HCT116 (cell line): ENCODE measurements at regions not wholly inside any gene's neighbourhood (a gene's known extent, or its start where the extent isn't known, plus 50 kb on each side); places are given as distances from the start of the nearest gene placed in this dataset.

Experiments
- ATAC-seq: fragments of 200-7000 bp; cut with Tn5 transposase; 2 replicates; pipeline ENCODE4 v1.9.1; 2020; ENCODE audit warnings: mild to moderate bottlenecking, moderate library complexity
- BruUV-seq: library from RNA; stranded (reverse); fragments of 400-500 nt; replicated peaks from 2 replicates; lab custom pipeline; 2021; lab: Mats Ljungman, UMichigan
- CTCF ChIA-PET: fragments of 300-600 bp; sonication (Branson Sonifier 250); formaldehyde crosslinking; loops from one replicate; lab custom pipeline; 2021; ENCODE audit warnings: antibody characterized with exemption; lab: Charles Lee
- POLR2A ChIA-PET: fragments of 300-600, 350-600 bp; sonication (Branson Sonifier 250); formaldehyde crosslinking; loops from one replicate; lab custom pipeline; 2021; ENCODE audit warnings: antibody characterized with exemption; lab: Charles Lee
- RAD21 ChIA-PET, 2 experiments: fragments of 300-600 bp; sonication (Branson Sonifier 250); formaldehyde crosslinking; loops; one replicate each; lab custom pipeline; 2023; ENCODE audit warnings: low total read pairs in 2 of 2; ENCODE audit not compliant: uncharacterized antibody in 2 of 2, unreplicated experiment in 2 of 2, low non-redundant PET in 1 of 2; lab: Charles Lee
- DNase-seq: peaks from one replicate; pipeline ENCODE4 v3.0.0-alpha.2; 2010; ENCODE audit warnings: low read depth, low spot score
- H2AFZ ChIP-seq: fragments of 200-600 bp; shearing (Covaris generic), sonication (generic); 2 replicates; pipeline ENCODE4 v1.6.1; 2017; ENCODE audit warnings: low read depth, mixed run types, mixed read lengths, antibody characterized with exemption, low read length; ENCODE audit not compliant: poor library complexity, severe bottlenecking
- H3K27ac ChIP-seq: 2 replicates; pipeline ENCODE4 v1.5.1; 2012; ENCODE audit warnings: low read depth, low read length
- H3K27me3 ChIP-seq: fragments of 200-600 bp; sonication (generic); 2 replicates; pipeline ENCODE4 v1.6.1; 2016; ENCODE audit warnings: mixed run types, low read length, mixed read lengths; ENCODE audit not compliant: insufficient read depth
- H3K36me3 ChIP-seq, 2 experiments: fragments of 200-500 bp in 1 of 2; fragments of 200-600 bp in 1 of 2; sonication (Bioruptor generic) in 1 of 2; sonication (generic) in 1 of 2; 2 replicates each; pipeline versions ENCODE4 v1.5.1 to v1.6.1; 2014 to 2016; ENCODE audit warnings: low read length in 2 of 2, inconsistent platforms in 1 of 2, mixed read lengths in 1 of 2, mixed run types in 1 of 2; ENCODE audit not compliant: insufficient read depth in 2 of 2, control insufficient read depth in 1 of 2
- H3K4me1 ChIP-seq, 2 experiments: fragments of 200-600 bp in 1 of 2; sonication (generic) in 1 of 2; 2 replicates each; pipeline versions ENCODE4 v1.5.1 to v1.6.1; 2012 to 2017; ENCODE audit warnings: low read length in 2 of 2, inconsistent platforms in 1 of 2, mild to moderate bottlenecking in 1 of 2, mixed read lengths in 1 of 2, mixed run types in 1 of 2, moderate library complexity in 1 of 2; ENCODE audit not compliant: insufficient read depth in 2 of 2, control insufficient read depth in 1 of 2
- H3K4me2 ChIP-seq: fragments of 200-600 bp; sonication (generic); 2 replicates; pipeline ENCODE4 v1.6.1; 2017; ENCODE audit warnings: mixed run types, low read length, mixed read lengths
- H3K4me3 ChIP-seq, 2 experiments: fragments of 200-600 bp in 1 of 2; sonication (generic) in 1 of 2; replicated peaks in 1 of 2; 2 replicates each; pipeline ENCODE4 v1.5.1; 2011 to 2016; ENCODE audit warnings: low read length in 2 of 2, control low read depth in 1 of 2, low read depth in 1 of 2, mild to moderate bottlenecking in 1 of 2, mixed read lengths in 1 of 2, mixed run types in 1 of 2
- H3K79me2 ChIP-seq: fragments of 200-600 bp; sonication (generic); 2 replicates; pipeline ENCODE4 v1.6.1; 2017; ENCODE audit warnings: mild to moderate bottlenecking, mixed run types, low read length, moderate library complexity, mixed read lengths; ENCODE audit not compliant: insufficient read depth
- H3K9ac ChIP-seq: fragments of 200-600 bp; sonication (generic); 2 replicates; pipeline ENCODE4 v1.6.1; 2016; ENCODE audit warnings: low read length, mixed read lengths
- H3K9me2 ChIP-seq: fragments of 200-600 bp; sonication (generic), shearing (Covaris generic); 2 replicates; pipeline ENCODE4 v1.6.1; 2017; ENCODE audit warnings: mixed run types, mild to moderate bottlenecking, moderate library complexity; ENCODE audit not compliant: insufficient read depth
- H3K9me3 ChIP-seq, 2 experiments: fragments of 200-500 bp in 1 of 2; fragments of 200-600 bp in 1 of 2; sonication (Bioruptor generic) in 1 of 2; sonication (generic) in 1 of 2; 2 replicates each; pipeline ENCODE4 v1.6.1; 2014 to 2017; ENCODE audit warnings: low read length in 2 of 2, mixed read lengths in 2 of 2, inconsistent platforms in 1 of 2, low read depth in 1 of 2, mild to moderate bottlenecking in 1 of 2, mixed run types in 1 of 2, moderate library complexity in 1 of 2; ENCODE audit not compliant: control insufficient read depth in 1 of 2, insufficient read depth in 1 of 2
- H4K20me1 ChIP-seq: fragments of 200-600 bp; sonication (generic), shearing (Covaris generic); 2 replicates; pipeline ENCODE4 v1.6.1; 2017; ENCODE audit warnings: mixed run types, mild to moderate bottlenecking, moderate library complexity; ENCODE audit not compliant: insufficient read depth
- ATF3 ChIP-seq: IDR thresholded peaks from 2 replicates; pipeline ENCODE4 v1.6.1; 2012
- CBX3 ChIP-seq: IDR thresholded peaks from 2 replicates; pipeline ENCODE4 v1.6.1; 2012; ENCODE audit warnings: low read depth
- CEBPB ChIP-seq: IDR thresholded peaks from 2 replicates; pipeline ENCODE4 v1.6.1; 2012; ENCODE audit warnings: low read depth
- EGR1 ChIP-seq: IDR thresholded peaks from 2 replicates; pipeline ENCODE4 v1.6.1; 2012; ENCODE audit warnings: low read depth
- EZH2 ChIP-seq: fragments of 200-600 bp; sonication (generic); IDR thresholded peaks from 2 replicates; pipeline ENCODE4 v1.6.1; 2017; ENCODE audit warnings: antibody characterized with exemption, mixed run types
- EZH2phosphoT487 ChIP-seq: fragments of 200-600 bp; IDR thresholded peaks from 2 replicates; pipeline ENCODE4 v1.6.1; 2018; ENCODE audit warnings: antibody characterized with exemption, borderline replicate concordance
- FOSL1 ChIP-seq: IDR thresholded peaks from 2 replicates; pipeline ENCODE4 v1.6.1; 2012; ENCODE audit warnings: low read depth
- JUND ChIP-seq: IDR thresholded peaks from 2 replicates; pipeline ENCODE4 v1.6.1; 2012
- MAX ChIP-seq: IDR thresholded peaks from 2 replicates; pipeline ENCODE4 v1.6.1; 2012
- POLR2AphosphoS5 ChIP-seq: IDR thresholded peaks from 2 replicates; pipeline ENCODE4 v1.6.1; 2011; ENCODE audit warnings: mild to moderate bottlenecking, low read depth, low read length, moderate library complexity
- REST ChIP-seq: IDR thresholded peaks from 2 replicates; pipeline ENCODE4 v1.6.1; 2012; ENCODE audit warnings: low read depth
- ZFX ChIP-seq: fragments of 450-650 bp; IDR thresholded peaks from 2 replicates; pipeline ENCODE4 v1.6.1; 2017
- intact Hi-C: fragments of 100-400 bp; cut with micrococcal nuclease; formaldehyde crosslinking; loops from 2 replicates; pipeline ENCODE4 v1.10.0; 2022

GRCh38 chr12:77591959-77592743, 238.5 kb upstream of the NAV3 start (continued):
- TF ChIP-seq ATF3 = no peak
- no peak for TF ChIP-seq ZFX
- TF ChIP-seq FOSL1 = no peak
- no peak for TF ChIP-seq REST
- TF ChIP-seq EZH2 = no peak
- TF ChIP-seq CBX3 = no peak
- no peak for TF ChIP-seq EGR1
- no peak for TF ChIP-seq JUND
- TF ChIP-seq CEBPB = no peak
- no peak for TF ChIP-seq EZH2phosphoT487
- TF ChIP-seq POLR2AphosphoS5 = no peak

- CTCF ChIA-PET = no interaction called here
- POLR2A ChIA-PET = no interaction called here
- ATAC-seq = no peak
Measured at GRCh38 chr12:77590306-77590705, 240.4 kb upstream of the NAV3 start.

More at GRCh38 chr12:77590306-77590705, 240.4 kb upstream of the NAV3 start:
- Histone ChIP-seq H3K4me3 (no peak overlapping the region), H2AFZ (no peak overlapping the region), H3K9me3 (no peaks in the 10 kb centered on the region), H3K4me2 (no peak overlapping the region), H3K27ac (no peak overlapping the region), H3K79me2 (no peaks in the 10 kb centered on the region), H3K9ac (no peak overlapping the region), H4K20me1 (no peaks in the 10 kb centered on the region), H3K36me3 (no peaks in the 10 kb centered on the region), H3K27me3 (no peaks in the 10 kb centered on the region), H3K4me1 (no peaks in the 10 kb centered on the region), H3K9me2 (no peaks in the 10 kb centered on the region)
- no TSS peak for BruUV-seq
- no peak for TF ChIP-seq MAX
- no peak for DNase-seq
- RAD21 ChIA-PET = no interaction called here
- intact Hi-C loops = no loop called here
